ENCODE measurements at regions not wholly inside any gene's neighbourhood (a gene's known extent, or its start where the extent isn't known, plus 50 kb on each side); places are given as distances from the start of the nearest gene placed in this dataset.

DNA sequence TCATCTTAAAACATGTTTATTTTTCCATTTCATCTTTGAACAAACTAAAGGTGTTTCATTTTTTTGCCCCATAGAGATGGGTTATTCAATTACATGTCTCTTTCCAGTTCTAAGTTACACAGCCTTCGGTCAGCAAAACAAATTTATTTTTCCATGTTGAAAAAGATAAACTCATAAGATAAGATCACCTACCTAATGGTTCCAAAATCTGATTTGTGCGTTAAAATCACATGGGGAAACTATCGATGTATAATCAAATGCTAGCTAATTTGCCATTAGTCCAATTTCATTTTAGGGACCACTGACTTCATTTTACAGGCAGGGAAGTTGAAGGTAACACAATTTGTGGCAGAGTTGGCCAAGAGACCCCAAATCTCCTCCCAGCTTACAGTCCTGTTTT, 67.2 kb upstream of the ACSL1 start (continued):
- TF ChIP-seq POLR2A (IDR thresholded peaks at IDR 0.05; ENCODE audit: control extremely low read depth in 1 of 2, low read depth in 2 of 2, low read length in 2 of 2): no peak
- no peak for TF ChIP-seq KDM5A (IDR thresholded peaks at IDR 0.05; ENCODE audit: low read length)
- no peak for TF ChIP-seq MAFK (IDR thresholded peaks at IDR 0.05; ENCODE audit: low read depth, low read length)
- TF ChIP-seq GABPA (IDR thresholded peaks at IDR 0.05; ENCODE audit: borderline replicate concordance, insufficient read depth, low read length): no peak
- no peak for TF ChIP-seq JUND (IDR thresholded peaks at IDR 0.05; ENCODE audit: low read length)

Measured in H1 (cell line).